GM18517 (cell line): ENCODE measurements at regions not wholly inside any gene's neighbourhood (a gene's known extent, or its start where the extent isn't known, plus 50 kb on each side); places are given as distances from the start of the nearest gene placed in this dataset.
"Not testable (repeated sequence)": the region's sequence is repeated elsewhere in the genome, so short reads cannot be mapped to it uniquely, and the experiment has no call there.

Experiments
- ATAC-seq: cut with Tn5 transposase; IDR thresholded peaks from one replicate; pipeline ENCODE4 v1.9.1; 2021; ENCODE audit warnings: mild to moderate bottlenecking, moderate library complexity; ENCODE audit not compliant: unreplicated experiment

DNA sequence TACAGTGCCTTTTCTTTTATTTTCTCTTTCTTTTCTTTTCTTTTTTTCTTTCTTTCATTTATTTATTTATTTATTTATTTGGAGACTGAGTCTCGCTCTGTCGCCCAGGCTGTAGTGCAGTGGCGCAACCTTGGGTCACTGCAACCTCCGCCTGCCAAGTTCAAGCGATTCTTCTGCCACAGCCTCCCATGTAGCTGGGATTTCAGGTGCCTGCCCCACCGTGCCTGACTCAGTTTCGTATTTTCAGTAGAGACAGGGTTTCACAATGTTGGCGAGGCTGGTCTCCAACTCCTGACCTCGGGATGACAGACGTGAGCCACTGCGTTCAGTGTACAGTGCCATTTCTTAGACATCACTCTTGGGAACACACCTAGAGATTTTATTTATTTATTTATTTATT lies 110.0 kb upstream of the ANKRD30BL start:
- not testable (repeated sequence) for ATAC-seq

DNA sequence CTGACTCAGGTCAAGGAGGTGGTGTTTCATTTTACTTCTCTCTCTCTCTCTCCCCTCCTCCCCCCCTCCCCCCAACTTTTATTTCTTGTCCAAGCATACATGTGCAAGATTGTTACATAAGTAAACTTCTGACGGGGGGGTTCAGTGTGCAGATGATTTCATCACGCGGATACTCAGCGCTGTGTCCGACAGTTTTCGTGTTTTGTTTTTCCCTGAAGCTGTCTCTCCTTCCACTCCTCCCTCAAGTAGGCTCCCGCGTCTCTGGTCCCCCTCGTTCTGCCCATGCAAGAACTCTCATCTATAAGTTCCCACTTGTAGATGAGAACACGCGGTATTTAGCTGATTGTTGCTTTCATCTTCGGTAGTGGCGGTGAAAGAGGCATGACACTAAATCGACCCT lies 111.0 kb upstream of the ANKRD30BL start:
- ATAC-seq = no peak

DNA sequence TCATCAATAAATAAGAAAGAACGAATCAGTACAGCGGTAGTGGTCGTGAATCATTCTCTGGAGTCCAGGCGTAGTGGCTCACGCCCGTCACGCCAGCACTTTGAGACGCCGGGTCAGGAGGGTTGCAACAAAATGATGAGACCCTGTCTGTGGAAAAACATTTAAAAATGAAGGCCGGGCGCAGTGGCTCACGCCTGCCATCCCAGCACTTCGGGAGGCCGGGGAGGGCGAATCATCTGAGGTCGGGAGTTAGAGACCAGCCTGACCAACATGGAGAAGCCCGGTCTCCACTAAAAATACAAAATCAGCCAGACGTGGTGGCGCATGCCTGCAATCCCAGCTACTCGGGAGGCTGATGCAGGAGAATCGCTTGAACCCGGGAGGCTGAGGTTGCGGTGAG lies 111.8 kb upstream of the ANKRD30BL start:
- ATAC-seq = not testable (repeated sequence)

DNA sequence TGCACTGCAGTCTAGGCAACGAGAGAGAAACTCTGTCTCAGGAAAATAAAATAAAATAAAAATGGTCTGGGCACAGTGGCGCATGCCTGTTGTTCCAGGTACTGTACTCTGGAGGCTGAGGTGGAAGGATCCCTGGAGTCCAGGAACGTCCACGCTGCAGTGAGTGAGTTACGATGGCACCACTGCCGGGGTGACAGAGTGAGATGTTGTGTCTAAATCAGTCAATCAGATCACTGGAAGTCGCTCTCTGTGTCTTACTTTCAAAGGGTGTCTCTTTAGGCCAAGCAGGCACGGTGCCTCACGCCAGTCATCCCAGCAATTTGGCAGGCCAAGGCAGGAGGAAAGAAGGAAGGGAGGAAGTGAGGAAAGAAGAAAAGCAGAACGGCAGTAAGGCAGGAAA lies 112.2 kb upstream of the ANKRD30BL start:
- no peak for ATAC-seq

GRCh38 chr2:132275396-132275795 lies 113.6 kb upstream of the ANKRD30BL start:
- ATAC-seq = no peak

GRCh38 chr2:132276571-132276981 lies 114.8 kb upstream of the ANKRD30BL start:
- peak; percentile 52 for ATAC-seq

- ATAC-seq = no peak
Measured at GRCh38 chr2:132278267-132278666, 116.5 kb upstream of the ANKRD30BL start.

DNA sequence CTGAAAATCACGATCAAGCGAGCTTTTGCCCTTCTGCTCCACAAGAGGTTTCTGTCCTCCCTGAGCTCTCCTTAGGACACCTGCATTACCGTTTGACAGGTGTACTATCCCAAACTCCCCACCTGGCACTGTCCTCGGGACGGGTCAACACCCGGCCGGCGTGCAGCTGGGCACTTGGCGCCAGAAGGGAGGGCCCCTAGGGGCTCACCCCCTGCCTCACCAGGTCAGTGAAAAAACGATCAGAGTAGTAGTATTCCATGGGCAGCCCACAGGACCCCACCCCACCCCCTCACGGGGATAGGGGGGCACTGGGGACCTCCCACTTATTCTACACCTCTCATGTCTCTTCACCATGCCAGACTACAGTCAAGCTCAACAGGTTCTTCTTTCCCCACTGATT lies 117.6 kb upstream of the ANKRD30BL start:
- no peak for ATAC-seq

DNA sequence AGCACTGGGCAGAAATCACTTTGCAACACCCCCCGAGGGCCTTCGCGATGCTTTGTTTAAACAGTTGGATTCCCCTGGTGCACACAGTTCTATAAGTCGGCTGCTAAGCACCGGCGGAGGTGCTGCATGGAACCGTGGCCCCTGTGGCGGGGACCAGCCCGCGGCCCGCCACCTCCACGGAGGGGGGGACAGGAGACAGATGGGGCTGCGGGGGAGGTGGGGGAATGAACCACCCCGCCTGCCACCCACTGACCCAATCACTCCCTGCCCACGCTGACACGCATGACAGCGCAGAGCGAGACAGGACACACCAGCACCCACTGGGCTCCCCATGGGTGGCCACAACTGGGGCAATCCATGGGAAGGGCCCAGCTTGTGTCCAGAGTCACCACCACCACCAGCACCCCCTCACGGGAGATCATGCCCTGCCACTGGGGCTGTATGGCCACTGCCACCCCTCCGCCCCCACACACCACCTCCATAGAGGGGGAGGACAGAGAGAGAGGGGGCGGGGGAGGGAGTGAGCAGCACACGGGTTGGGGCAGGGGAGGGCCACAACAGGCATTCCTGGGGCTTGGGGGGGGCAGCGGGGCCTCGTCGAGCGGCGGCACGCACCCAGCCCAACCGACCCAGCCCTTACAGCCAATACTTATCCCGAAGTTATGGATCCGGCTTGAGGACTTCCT lies 118.3 kb upstream of the ANKRD30BL start:
- ATAC-seq = no peak

DNA sequence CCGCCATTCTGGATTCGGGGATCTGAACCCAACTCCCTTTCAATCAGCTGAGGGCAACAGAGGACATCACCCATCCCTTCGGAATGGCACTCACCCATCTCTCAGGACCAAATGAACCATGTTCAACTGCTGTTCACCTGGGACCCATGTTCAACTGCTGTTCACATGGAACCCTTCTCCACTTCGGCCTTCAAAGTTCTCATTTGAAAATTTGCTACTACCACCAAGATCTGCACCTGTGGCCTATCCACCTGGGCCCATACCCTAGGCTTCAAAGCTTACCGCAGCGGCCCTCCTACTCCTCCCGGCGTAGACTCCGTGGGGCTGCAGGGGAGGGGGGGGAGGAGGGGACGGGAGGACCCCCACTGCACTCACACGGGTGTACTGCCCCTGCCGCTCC lies 119.2 kb upstream of the ANKRD30BL start:
- no peak for ATAC-seq

DNA sequence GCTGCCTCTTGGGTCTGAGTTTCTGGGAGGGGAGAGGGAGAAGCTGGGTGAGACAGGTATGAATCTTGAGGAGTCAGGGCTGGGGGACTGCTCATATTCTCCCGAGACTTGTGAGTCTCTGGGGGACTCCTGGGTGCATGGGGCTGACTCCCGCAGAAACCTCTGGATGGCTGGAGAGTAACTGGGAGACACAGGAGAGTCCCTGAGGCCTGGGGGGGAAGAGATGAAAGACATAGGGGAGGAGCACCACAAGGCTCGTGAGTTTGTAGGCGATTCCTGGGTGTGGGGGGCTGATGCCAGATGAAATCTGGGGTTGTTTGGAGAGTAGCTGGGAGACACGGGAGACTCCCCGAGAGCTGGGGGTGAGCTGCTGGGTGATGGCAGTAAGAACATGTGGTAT lies 120.4 kb upstream of the ANKRD30BL start:
- ATAC-seq = not testable (repeated sequence)

DNA sequence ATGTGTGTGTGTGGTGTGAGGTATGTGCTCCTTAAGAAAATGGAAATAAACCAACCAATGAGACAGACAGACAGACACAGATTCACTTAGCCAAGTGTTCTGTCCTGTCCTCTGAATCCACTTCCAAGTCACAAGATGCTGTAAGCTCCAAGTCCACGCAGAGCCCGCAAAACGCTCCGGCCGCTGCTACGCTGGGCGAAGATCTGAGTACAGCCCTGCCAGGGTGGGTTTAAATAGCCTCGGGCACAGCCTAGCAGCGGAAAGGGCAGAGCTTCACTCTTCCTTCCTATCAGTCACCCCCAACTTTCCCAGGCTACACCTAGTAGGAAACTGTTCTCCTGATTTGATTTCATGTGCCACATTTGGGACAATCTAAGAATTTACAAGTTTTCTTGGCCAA lies 121.2 kb upstream of the ANKRD30BL start:
- no peak for ATAC-seq

GRCh38 chr2:132286289-132286911 lies 124.6 kb upstream of the ANKRD30BL start:
- not testable (repeated sequence) for ATAC-seq

DNA sequence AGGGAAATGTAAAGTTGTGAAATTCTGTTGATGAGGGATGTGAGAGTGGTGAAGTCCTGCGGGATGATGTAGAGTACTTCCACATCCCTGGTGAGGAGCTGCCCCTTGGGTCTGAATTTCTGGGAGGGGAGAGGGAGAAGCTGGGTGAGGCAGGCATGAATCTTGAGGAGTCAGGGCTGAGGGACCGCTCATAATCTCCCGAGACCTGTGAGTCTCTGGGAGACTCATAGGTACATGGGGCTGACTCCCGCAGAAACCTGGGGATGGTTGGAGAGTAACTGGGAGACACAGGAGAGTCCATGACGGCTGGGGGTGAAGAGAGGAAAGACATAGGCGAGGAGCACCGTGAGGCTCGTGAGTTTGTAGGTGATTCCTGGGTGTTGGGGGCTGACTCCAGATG lies 126.2 kb upstream of the ANKRD30BL start:
- not testable (repeated sequence) for ATAC-seq

GRCh38 chr2:132289138-132289537 lies 127.4 kb upstream of the ANKRD30BL start:
- ATAC-seq = not testable (repeated sequence)

DNA sequence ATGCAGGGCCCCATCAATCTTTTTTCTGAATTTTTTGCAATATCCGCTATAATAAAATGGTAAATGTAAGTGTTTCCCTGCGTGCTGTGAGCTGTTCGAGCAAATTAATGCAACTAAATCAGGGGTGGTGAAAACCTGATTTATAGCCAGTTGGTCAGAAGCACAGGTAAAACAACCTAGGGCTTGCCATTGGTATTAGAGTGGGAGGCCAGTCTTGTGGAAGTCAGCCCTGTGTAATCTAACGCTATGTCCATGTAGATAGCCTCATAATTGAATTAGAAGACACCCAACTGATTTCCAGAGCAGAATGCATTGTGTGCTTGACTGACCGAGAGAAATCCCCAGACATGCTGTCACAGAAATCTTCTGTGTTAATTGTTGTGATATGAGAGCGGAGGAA lies 126.8 kb upstream of the GPR39 start:
- ATAC-seq = not testable (repeated sequence)

DNA sequence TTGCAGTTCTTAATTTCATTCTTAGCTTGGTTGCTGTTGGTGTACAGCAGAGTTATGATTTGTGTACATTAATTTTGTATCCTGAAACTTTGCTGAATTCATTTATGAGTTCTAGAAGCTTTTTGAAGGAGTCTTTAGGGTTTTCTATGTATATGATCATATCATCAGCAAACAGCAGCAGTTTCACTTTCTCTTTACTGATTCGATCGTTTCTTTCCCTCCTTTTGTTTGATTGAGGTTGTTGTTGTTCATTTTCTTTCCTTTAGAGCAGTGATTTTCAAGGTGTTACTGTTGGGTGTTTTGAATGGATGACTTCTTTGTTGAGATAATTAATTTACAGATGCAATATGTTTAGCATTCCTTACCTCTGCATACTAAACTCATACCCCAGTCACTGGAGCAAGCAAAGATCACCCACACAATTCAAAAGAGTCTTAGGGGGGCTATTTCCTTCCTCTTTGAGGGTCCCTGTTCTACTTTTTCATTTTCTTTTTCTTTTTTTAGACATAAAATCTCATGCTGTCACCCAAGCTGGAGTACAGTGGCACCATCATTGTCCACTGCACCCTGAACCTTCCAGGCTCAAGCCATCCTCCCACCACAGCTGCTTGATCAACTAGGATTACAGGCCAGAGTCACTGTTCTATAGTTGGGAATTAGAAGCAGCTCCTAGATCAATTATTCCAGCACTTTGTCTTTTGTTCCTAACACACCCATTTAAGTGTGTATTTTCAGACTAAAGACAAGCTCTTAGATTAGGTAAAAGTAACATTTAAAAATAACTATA lies 115.8 kb upstream of the GPR39 start:
- peak; percentile 66 for ATAC-seq

- ATAC-seq = not testable (repeated sequence)
Measured at GRCh38 chr2:132304661-132305380, 111.8 kb upstream of the GPR39 start.

DNA sequence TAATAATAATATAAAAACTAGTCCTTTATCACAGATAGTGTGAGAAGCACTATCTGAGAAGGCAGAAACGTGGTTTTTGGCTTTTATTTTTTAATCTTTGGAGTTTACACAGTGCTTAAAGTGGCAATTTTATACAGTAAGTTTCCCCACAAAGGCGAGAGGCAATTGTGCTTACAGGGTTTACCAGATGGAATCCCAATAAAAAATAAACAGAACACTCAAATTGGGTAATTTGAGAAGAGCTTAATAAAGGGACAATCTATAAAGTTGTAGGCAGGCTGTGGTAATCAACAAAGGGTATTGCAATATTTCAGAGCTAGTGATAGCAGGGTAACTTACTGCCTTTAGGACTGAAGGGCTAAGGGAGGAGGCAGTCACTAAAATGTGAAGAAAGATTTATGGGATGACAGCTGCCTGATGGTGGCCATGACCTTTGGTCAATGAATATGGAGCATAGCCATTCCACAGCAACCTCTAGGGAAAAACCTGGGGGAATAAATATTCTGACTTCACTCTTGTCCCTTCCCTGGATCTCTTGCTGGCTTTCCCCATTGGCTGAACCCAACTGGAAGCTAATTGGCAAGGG lies 108.9 kb upstream of the GPR39 start:
- not testable (repeated sequence) for ATAC-seq

DNA sequence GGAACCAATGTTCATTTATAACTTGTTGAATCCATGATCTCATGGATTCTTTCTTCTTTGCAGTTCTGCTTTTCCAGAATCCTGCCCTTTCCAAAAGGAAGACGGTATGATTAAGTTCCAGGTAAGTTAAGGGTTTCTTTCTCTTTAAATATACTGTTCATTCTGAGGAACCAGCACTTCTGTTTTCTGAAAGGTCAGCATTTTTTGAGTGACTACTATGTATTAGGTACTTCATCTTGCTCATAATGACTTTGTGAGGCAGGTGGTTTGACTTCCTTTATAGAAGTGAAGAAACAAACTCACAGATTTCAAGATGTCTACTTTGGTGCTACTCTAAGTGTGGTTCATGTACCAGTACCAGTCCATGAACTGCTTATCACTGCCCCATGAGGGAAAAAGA lies 107.4 kb upstream of the GPR39 start:
- not testable (repeated sequence) for ATAC-seq

DNA sequence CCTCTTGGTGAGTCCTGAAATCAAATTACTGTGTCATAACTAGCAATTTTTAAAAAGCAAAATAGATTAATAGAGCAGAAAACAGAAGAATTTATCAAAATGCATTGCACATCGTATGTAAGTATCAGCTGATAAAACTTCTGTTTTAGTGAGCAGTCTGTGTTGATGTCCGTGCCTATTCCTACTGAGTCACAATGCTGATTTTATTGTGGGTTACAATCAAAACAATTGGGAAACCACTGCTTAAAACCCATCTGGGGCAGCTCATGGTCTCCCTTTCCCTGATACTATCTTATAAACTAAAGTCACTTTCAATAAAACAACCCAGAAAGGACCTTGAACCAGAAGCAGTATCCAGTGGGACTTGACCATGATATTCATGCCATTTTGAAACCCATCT lies 101.1 kb upstream of the GPR39 start:
- not testable (repeated sequence) for ATAC-seq
